Adrenal gland (tissue), 9 donors: ENCODE measurements at regions not wholly inside any gene's neighbourhood (a gene's known extent, or its start where the extent isn't known, plus 50 kb on each side); places are given as distances from the start of the nearest gene placed in this dataset.

Experiments used
- DNase-seq, 7 donors: peaks; one replicate each; pipeline ENCODE4 v3.0.0-alpha.2; 2019 to 2020
- H3K27ac ChIP-seq, 5 donors: fragments of 200-600 bp; sonication (generic) in 4 of 5; 1 replicate in 3 of 5; 2 replicates in 2 of 5; pipeline versions ENCODE4 v1.5.1 to v1.8.0; 2016 to 2020; ENCODE audit warnings: mild to moderate bottlenecking in 1 of 5
- H3K27me3 ChIP-seq: fragments of 200-600 bp; 2 replicates; pipeline ENCODE4 v1.8.0; 2021
- H3K36me3 ChIP-seq, 2 donors: fragments of 200-600 bp; replicated peaks in 1 of 2; 1 replicate in 1 of 2; 2 replicates in 1 of 2; pipeline versions ENCODE4 v1.5.1 to v1.8.0; 2018 to 2022
- H3K4me1 ChIP-seq, 2 donors: fragments of 200-600 bp; replicated peaks in 1 of 2; 1 replicate in 1 of 2; 2 replicates in 1 of 2; pipeline versions ENCODE4 v1.5.1 to v1.8.0; 2018 to 2021
- H3K4me3 ChIP-seq, 4 donors: fragments of 200-600 bp; sonication (generic) in 3 of 4; one replicate each; pipeline ENCODE4 v1.5.1; 2016 to 2018
- H3K9me3 ChIP-seq, 3 donors: fragments of 200-600 bp; sonication (generic) in 1 of 3; replicated peaks in 1 of 3; 1 replicate in 2 of 3; 2 replicates in 1 of 3; pipeline versions ENCODE4 v1.5.1 to v1.8.0; 2016 to 2021
- POLR2A ChIP-seq, 2 donors: fragments of 450-650 bp; IDR thresholded peaks; one replicate each; pipeline ENCODE4 v1.6.1; 2017; ENCODE audit warnings: antibody characterized with exemption in 2 of 2, mild to moderate bottlenecking in 2 of 2, moderate library complexity in 1 of 2
- WGBS, 4 donors: extraction: QIAGEN DNeasy Blood & Tissue Kit in 2 of 4; methylation state at CpG; one replicate each; pipeline versions ENCODE4 v1.1.5 to v1.1.7; 2013 to 2017; 5-methylcytosine and 5-hydroxymethylcytosine counted together
- intact Hi-C, 2 donors: fragments of 100-400 bp; cut with DNase I; formaldehyde crosslinking; loops; one replicate each; pipeline versions ENCODE4 v1.14.1 to v1.15.0; 2022 to 2023
- TF ChIP-seq, protein P1 (sequence below), 6 experiments: fragments of 450-650 bp in 4 of 6; fragments of 200-600 bp in 2 of 6; sonication (generic) in 1 of 6; IDR thresholded peaks; 1 replicate in 5 of 6; 2 replicates in 1 of 6; pipeline versions ENCODE4 v1.5.1 to v1.8.0; 2016 to 2021; ENCODE audit warnings: antibody characterized with exemption in 6 of 6, mild to moderate bottlenecking in 2 of 6, moderate library complexity in 1 of 6
- donor health status: healthy with polysubstance abuse.
- donor health status: Bipolar disorder and iron deficiency.
- donor health status: DM: yes; HTN: yes; CAD: no.
- donor health status: DM: no; HTN: no; CAD: no.
- donor health status: DM: no; HTN: no; CAD: no.

- WGBS, 4 donors, result 86 to 91% (median 89%) methylated on average over 3 of the region's 3 CpGs
- Histone ChIP-seq H3K9me3 (no peaks in the 10 kb centered on the region), H3K4me1 (no peaks in the 10 kb centered on the region), H3K36me3 (no peaks in the 10 kb centered on the region), H3K4me3 (no peak overlapping the region), H3K27me3 (no peaks in the 10 kb centered on the region), H3K27ac (no peak overlapping the region)
- TF ChIP-seq, protein P1, sequence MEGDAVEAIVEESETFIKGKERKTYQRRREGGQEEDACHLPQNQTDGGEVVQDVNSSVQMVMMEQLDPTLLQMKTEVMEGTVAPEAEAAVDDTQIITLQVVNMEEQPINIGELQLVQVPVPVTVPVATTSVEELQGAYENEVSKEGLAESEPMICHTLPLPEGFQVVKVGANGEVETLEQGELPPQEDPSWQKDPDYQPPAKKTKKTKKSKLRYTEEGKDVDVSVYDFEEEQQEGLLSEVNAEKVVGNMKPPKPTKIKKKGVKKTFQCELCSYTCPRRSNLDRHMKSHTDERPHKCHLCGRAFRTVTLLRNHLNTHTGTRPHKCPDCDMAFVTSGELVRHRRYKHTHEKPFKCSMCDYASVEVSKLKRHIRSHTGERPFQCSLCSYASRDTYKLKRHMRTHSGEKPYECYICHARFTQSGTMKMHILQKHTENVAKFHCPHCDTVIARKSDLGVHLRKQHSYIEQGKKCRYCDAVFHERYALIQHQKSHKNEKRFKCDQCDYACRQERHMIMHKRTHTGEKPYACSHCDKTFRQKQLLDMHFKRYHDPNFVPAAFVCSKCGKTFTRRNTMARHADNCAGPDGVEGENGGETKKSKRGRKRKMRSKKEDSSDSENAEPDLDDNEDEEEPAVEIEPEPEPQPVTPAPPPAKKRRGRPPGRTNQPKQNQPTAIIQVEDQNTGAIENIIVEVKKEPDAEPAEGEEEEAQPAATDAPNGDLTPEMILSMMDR (IDR thresholded peaks at IDR 0.05), result no peak
- no peak for TF ChIP-seq POLR2A (IDR thresholded peaks at IDR 0.05)
- intact Hi-C loops, result no loop called here
- DNase-seq, result no peak
Measured at GRCh38 chr13:44252938-44253337, 120.7 kb upstream of the SERP2 start.

GRCh38 chr13:44255771-44256364, 117.8 kb upstream of the SERP2 start:
- DNase-seq, result no peak
- Histone ChIP-seq H3K36me3 (no peaks in the 10 kb centered on the region), H3K4me3 (no peak overlapping the region), H3K27ac (no peak overlapping the region), H3K4me1 (peaks cover 4 to 5% of the 10 kb centered on the region in 2 donors), H3K9me3 (no peaks in the 10 kb centered on the region), H3K27me3 (no peaks in the 10 kb centered on the region)
- WGBS, 4 donors, result 88 to 96% (median 95%) methylated on average over 5 of the region's 5 CpGs
- TF ChIP-seq POLR2A (IDR thresholded peaks at IDR 0.05), result no peak
- TF ChIP-seq, protein P1 (IDR thresholded peaks at IDR 0.05), result no peak
- intact Hi-C loops, result no loop called here

DNA sequence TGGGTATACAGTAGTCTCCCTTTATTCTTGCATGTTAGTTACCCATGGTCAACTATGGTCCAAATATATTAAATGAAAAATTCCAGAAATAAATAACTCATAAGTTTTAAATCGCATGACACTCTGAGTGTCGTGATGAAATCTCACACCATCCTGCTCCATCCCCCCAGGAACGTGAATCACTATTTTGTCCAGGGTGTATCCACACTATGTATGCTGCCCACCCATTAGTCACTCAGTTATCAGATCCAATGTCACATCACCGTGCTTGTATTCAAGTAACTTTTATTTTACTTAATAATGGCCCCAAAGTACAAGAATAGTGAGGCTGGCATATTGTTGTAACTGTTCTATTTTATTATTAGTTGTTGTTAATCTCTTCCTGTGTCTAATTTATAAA, 115.8 kb upstream of the SERP2 start:
- intact Hi-C loops, result no loop called here
- no peak overlapping the region for H3K4me3 ChIP-seq
- no peaks in the 10 kb centered on the region for H3K36me3 ChIP-seq
- TF ChIP-seq, protein P1 (IDR thresholded peaks at IDR 0.05), result no peak
- TF ChIP-seq POLR2A (IDR thresholded peaks at IDR 0.05), result no peak
- 89 to 94% (median 94%) methylated on average over 4 of the region's 4 CpGs for WGBS, 4 donors
- peaks cover 4 to 5% of the 10 kb centered on the region in 2 donors for H3K4me1 ChIP-seq
- no peaks in the 10 kb centered on the region for H3K27me3 ChIP-seq
- DNase-seq, result no peak
- H3K9me3 ChIP-seq, result no peaks in the 10 kb centered on the region
- no peak overlapping the region for H3K27ac ChIP-seq

DNA sequence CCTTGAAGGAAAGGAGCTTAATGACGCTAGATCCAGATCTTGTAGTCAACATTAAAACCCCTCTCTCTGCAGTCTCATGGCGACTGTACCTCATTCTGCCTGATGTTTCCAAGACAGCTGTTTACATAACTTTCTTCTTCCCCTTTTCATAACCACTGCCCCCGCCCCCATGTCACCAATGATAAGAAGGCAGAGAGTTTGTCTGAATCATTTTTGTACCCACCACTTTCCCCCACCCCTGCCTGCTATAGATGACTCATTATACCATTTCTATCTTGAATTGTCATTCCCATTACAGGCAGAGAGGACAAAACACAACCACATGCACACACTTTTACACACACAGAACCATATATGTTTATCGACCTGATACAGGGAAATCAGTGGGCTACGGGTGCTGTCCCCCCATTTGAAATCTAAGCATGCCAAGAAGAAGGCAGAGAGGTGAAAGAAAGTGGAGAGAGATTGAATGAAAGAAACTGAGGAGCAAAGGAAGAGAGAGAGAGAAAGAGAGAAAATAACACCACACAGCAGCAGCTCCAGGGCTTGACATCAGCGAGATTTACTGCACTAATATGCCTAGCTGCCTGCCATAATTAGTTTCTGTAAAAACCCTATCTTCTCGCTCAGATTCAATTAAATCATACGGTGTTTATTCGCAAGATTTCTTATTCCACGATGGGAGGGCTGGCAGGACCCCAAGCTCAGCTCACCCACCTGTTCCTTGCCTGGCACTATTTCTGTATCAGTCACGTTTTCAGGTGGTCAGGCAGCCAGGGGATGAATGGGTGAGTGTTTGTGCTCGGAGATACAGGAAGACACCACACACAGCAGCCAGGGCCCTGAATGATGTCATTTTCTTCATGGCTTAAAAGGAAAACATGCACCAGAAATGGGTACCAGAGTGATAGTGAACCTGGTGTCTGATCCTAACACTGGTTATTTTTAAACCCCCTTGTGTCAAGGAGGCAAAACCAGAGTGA, 114.3 kb upstream of the SERP2 start:
- intact Hi-C loops, result no loop called here
- Histone ChIP-seq H3K27me3 (no peaks in the 10 kb centered on the region), H3K36me3 (no peaks in the 10 kb centered on the region), H3K4me3 (no peak overlapping the region), H3K4me1 (peaks cover 4 to 5% of the 10 kb centered on the region in 2 donors), H3K9me3 (no peaks in the 10 kb centered on the region), H3K27ac (peak overlapping the region in 2 of 5 donors; percentile 47 to 59)
- peak in 6 of 7 donors; percentile 67 to 86 (median 74) for DNase-seq
- 38 to 49% (median 44%) methylated on average over 12 of the region's 12 CpGs for WGBS, 4 donors
- TF ChIP-seq, protein P1 (IDR thresholded peaks at IDR 0.05), result no peak
- peak in 1 of 2 donors; percentile 18 for TF ChIP-seq POLR2A (IDR thresholded peaks at IDR 0.05)
